Osteoblast (primary cell): ENCODE measurements at regions not wholly inside any gene's neighbourhood (a gene's known extent, or its start where the extent isn't known, plus 50 kb on each side); places are given as distances from the start of the nearest gene placed in this dataset.
A peak's percentile ranks its signal among the peaks of the same experiment; 100 is the strongest.

Experiments
- DNase-seq: peaks from one replicate; pipeline ENCODE4 v3.0.0; 2011; ENCODE audit warnings: low spot score, mixed read lengths; ENCODE audit not compliant: insufficient read length; ENCODE audit errors: missing footprints
- H2AFZ ChIP-seq: 2 replicates; pipeline ENCODE4 v1.6.0; 2011; ENCODE audit warnings: mild to moderate bottlenecking, low read length
- H3K27ac ChIP-seq: 2 replicates; pipeline ENCODE4 v1.5.1; 2011; ENCODE audit warnings: mild to moderate bottlenecking, low read depth, low read length, moderate library complexity
- H3K27me3 ChIP-seq: 2 replicates; pipeline ENCODE4 v1.6.0; 2012; ENCODE audit warnings: mild to moderate bottlenecking, control low read depth, inconsistent platforms, low read length, moderate library complexity; ENCODE audit not compliant: insufficient read depth
- H3K36me3 ChIP-seq: 2 replicates; pipeline ENCODE4 v1.5.1; 2011; ENCODE audit warnings: mild to moderate bottlenecking, low read length, control low read depth, moderate library complexity; ENCODE audit not compliant: insufficient read depth
- H3K4me1 ChIP-seq: 2 replicates; pipeline ENCODE4 v1.5.1; 2011; ENCODE audit warnings: mild to moderate bottlenecking, low read length, control low read depth, moderate library complexity; ENCODE audit not compliant: insufficient read depth
- H3K4me2 ChIP-seq: 2 replicates; pipeline ENCODE4 v1.6.0; 2011; ENCODE audit warnings: mild to moderate bottlenecking, low read length; ENCODE audit not compliant: insufficient read depth
- H3K4me3 ChIP-seq: fragments of 200-600 bp; sonication (generic); 3 replicates; pipeline ENCODE4 v1.5.1; 2012; ENCODE audit warnings: mild to moderate bottlenecking, low read length, inconsistent platforms; ENCODE audit not compliant: insufficient read depth
- H3K79me2 ChIP-seq: 2 replicates; pipeline ENCODE4 v1.6.0; 2012; ENCODE audit warnings: mild to moderate bottlenecking, low read length, control low read depth, inconsistent platforms; ENCODE audit not compliant: insufficient read depth
- H3K9me3 ChIP-seq: 2 replicates; pipeline ENCODE4 v1.5.1; 2011; ENCODE audit warnings: low read depth, low read length, control low read depth
- H4K20me1 ChIP-seq: 2 replicates; pipeline ENCODE4 v1.6.0; 2012; ENCODE audit warnings: mild to moderate bottlenecking, low read length, control low read depth; ENCODE audit not compliant: insufficient read depth
- CTCF ChIP-seq: IDR thresholded peaks from 2 replicates; pipeline ENCODE4 v1.5.1; 2011; ENCODE audit warnings: mild to moderate bottlenecking, low read depth, low read length, moderate library complexity; ENCODE audit errors: extremely low read depth

GRCh38 chr12:67441736-67442346 is 172.7 kb downstream of the CAND1 start:
- peak; percentile 92 for TF ChIP-seq CTCF
- peak overlapping the region; percentile 33 for H3K4me3 ChIP-seq
- no peaks in the 10 kb centered on the region for H3K36me3 ChIP-seq
- H2AFZ ChIP-seq: peak overlapping the region; percentile 80
- H4K20me1 ChIP-seq: no peaks in the 10 kb centered on the region
- peak; percentile 82 for DNase-seq
- H3K9me3 ChIP-seq: no peaks in the 10 kb centered on the region
- H3K27ac ChIP-seq: peak overlapping the region; percentile 35
- peaks cover 11% of the 10 kb centered on the region for H3K4me1 ChIP-seq
- no peaks in the 10 kb centered on the region for H3K27me3 ChIP-seq
- H3K4me2 ChIP-seq: peak overlapping the region; percentile 66
- H3K79me2 ChIP-seq: no peaks in the 10 kb centered on the region

GRCh38 chr12:67442347-67442841 is 173.2 kb downstream of the CAND1 start:
- H3K4me3 ChIP-seq: peak overlapping the region; percentile 41
- H4K20me1 ChIP-seq: no peaks in the 10 kb centered on the region
- H3K36me3 ChIP-seq: no peaks in the 10 kb centered on the region
- no peaks in the 10 kb centered on the region for H3K27me3 ChIP-seq
- peak overlapping the region; percentile 59 for H2AFZ ChIP-seq
- no peak for DNase-seq
- H3K79me2 ChIP-seq: no peaks in the 10 kb centered on the region
- H3K4me2 ChIP-seq: peak overlapping the region; percentile 66
- no peak overlapping the region for H3K27ac ChIP-seq
- no peaks in the 10 kb centered on the region for H3K9me3 ChIP-seq
- no peak for TF ChIP-seq CTCF
- peaks cover 11% of the 10 kb centered on the region for H3K4me1 ChIP-seq

GRCh38 chr12:67442896-67443295 is 173.7 kb downstream of the CAND1 start:
- no peak overlapping the region for H3K4me3 ChIP-seq
- H3K79me2 ChIP-seq: no peaks in the 10 kb centered on the region
- H3K4me1 ChIP-seq: peaks cover 11% of the 10 kb centered on the region
- DNase-seq: no peak
- H2AFZ ChIP-seq: no peak overlapping the region
- TF ChIP-seq CTCF: no peak
- no peaks in the 10 kb centered on the region for H3K27me3 ChIP-seq
- H4K20me1 ChIP-seq: no peaks in the 10 kb centered on the region
- no peak overlapping the region for H3K4me2 ChIP-seq
- no peaks in the 10 kb centered on the region for H3K9me3 ChIP-seq
- H3K27ac ChIP-seq: no peak overlapping the region
- no peaks in the 10 kb centered on the region for H3K36me3 ChIP-seq

- H3K36me3 ChIP-seq: no peaks in the 10 kb centered on the region
- TF ChIP-seq CTCF: no peak
- no peaks in the 10 kb centered on the region for H3K9me3 ChIP-seq
- H3K27me3 ChIP-seq: no peaks in the 10 kb centered on the region
- no peaks in the 10 kb centered on the region for H4K20me1 ChIP-seq
- no peak overlapping the region for H3K4me2 ChIP-seq
- no peak for DNase-seq
- no peaks in the 10 kb centered on the region for H3K79me2 ChIP-seq
- no peak overlapping the region for H2AFZ ChIP-seq
- no peak overlapping the region for H3K27ac ChIP-seq
- H3K4me1 ChIP-seq: peaks cover 11% of the 10 kb centered on the region
- H3K4me3 ChIP-seq: no peak overlapping the region
These were observed 175.4 kb downstream of the CAND1 start for GRCh38 chr12:67444542-67444941.
